ENCODE measurements at regions not wholly inside any gene's neighbourhood (a gene's known extent, or its start where the extent isn't known, plus 50 kb on each side); places are given as distances from the start of the nearest gene placed in this dataset.

- TF ChIP-seq POLR2A (IDR thresholded peaks at IDR 0.05; ENCODE audit: low read depth, low read length) = no peak
- TF ChIP-seq SPI1 (IDR thresholded peaks at IDR 0.05; ENCODE audit: low read depth, low read length) = no peak
- TF ChIP-seq POLR2AphosphoS5 (IDR thresholded peaks at IDR 0.05; ENCODE audit: low read depth, low read length) = no peak
- no peak for TF ChIP-seq TAF1 (IDR thresholded peaks at IDR 0.05; ENCODE audit: low read depth, low read length)
Measured at GRCh38 chr1:239255628-239256160, 130.7 kb upstream of the CHRM3 start.

Measured in GM12891 (cell line).